HCT116 (cell line): ENCODE measurements at regions not wholly inside any gene's neighbourhood (a gene's known extent, or its start where the extent isn't known, plus 50 kb on each side); places are given as distances from the start of the nearest gene placed in this dataset.

ENCODE experiments used
- JUND ChIP-seq: IDR thresholded peaks from 2 replicates; pipeline ENCODE4 v1.6.1; 2012
- POLR2AphosphoS5 ChIP-seq: IDR thresholded peaks from 2 replicates; pipeline ENCODE4 v1.6.1; 2011; ENCODE audit warnings: mild to moderate bottlenecking, low read depth, low read length, moderate library complexity
- TF ChIP-seq, protein P1 (sequence below), 3 experiments: fragments of 200-600 bp in 1 of 3; sonication (generic) in 1 of 3; IDR thresholded peaks in 2 of 3; conservative IDR thresholded peaks in 1 of 3; 2 replicates each; pipeline ENCODE4 v1.5.1; 2012 to 2017; ENCODE audit warnings: low read depth in 2 of 3, low read length in 2 of 3, antibody characterized with exemption in 1 of 3, borderline replicate concordance in 1 of 3, control low read depth in 1 of 3, mild to moderate bottlenecking in 1 of 3, mixed read lengths in 1 of 3, mixed run types in 1 of 3, moderate library complexity in 1 of 3; ENCODE audit not compliant: insufficient read depth in 1 of 3

DNA sequence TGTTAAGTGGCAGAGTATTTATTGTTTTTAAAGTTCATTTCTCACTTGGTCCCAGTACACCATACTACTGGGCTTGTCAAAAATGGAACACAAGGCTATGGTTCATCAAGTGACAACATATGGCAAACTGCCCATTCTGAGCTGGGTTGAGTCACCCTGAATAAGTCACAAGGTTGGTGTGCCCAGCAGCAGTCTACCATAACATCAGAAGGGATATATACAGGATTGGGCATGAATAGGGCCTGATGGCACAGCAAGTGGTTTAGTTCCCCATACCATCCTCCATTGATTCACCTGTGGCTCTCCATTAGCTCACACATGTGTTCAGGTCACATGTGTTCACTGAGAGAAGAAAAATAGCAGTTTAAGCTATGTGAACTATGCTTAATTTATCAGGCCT is 249.8 kb upstream of the PRDM9 start:
- TF ChIP-seq, protein P1, sequence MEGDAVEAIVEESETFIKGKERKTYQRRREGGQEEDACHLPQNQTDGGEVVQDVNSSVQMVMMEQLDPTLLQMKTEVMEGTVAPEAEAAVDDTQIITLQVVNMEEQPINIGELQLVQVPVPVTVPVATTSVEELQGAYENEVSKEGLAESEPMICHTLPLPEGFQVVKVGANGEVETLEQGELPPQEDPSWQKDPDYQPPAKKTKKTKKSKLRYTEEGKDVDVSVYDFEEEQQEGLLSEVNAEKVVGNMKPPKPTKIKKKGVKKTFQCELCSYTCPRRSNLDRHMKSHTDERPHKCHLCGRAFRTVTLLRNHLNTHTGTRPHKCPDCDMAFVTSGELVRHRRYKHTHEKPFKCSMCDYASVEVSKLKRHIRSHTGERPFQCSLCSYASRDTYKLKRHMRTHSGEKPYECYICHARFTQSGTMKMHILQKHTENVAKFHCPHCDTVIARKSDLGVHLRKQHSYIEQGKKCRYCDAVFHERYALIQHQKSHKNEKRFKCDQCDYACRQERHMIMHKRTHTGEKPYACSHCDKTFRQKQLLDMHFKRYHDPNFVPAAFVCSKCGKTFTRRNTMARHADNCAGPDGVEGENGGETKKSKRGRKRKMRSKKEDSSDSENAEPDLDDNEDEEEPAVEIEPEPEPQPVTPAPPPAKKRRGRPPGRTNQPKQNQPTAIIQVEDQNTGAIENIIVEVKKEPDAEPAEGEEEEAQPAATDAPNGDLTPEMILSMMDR (IDR thresholded peaks at IDR 0.05 in 2 of 3, conservative IDR thresholded peaks at IDR 0.05 in 1 of 3; ENCODE audit: borderline replicate concordance in 1 of 3, insufficient read depth in 1 of 3, low read depth in 2 of 3, low read length in 2 of 3), result no peak
- TF ChIP-seq POLR2AphosphoS5 (no peak), JUND (no peak)
